Activated CD8-positive, alpha-beta T cell treated with anti-CD3 and anti-CD28 coated beads for 36 hours (primary cell): ENCODE measurements at regions not wholly inside any gene's neighbourhood (a gene's known extent, or its start where the extent isn't known, plus 50 kb on each side); places are given as distances from the start of the nearest gene placed in this dataset.

Experiments
- ATAC-seq: fragments of 200-7000 bp; cut with Tn5 transposase; one replicate; pipeline ENCODE4 v1.10.0; 2021; ENCODE audit warnings: mild to moderate bottlenecking, moderate library complexity
- CTCF ChIA-PET: fragments of 350-600 bp; sonication (Branson Sonifier 250); formaldehyde crosslinking; loops from one replicate; lab custom pipeline; 2021; ENCODE audit warnings: antibody characterized with exemption; lab: Charles Lee
- POLR2A ChIA-PET: fragments of 350-600 bp; sonication (Branson Sonifier 250); formaldehyde crosslinking; loops from one replicate; lab custom pipeline; 2021; ENCODE audit warnings: antibody characterized with exemption; lab: Charles Lee
- DNase-seq: peaks from one replicate; pipeline ENCODE4 v3.0.0-alpha.2; 2020
- H3K27ac Mint-ChIP-seq: one replicate; pipeline ENCODE4 v1.8.0; 2021; ENCODE audit warnings: mild to moderate bottlenecking, mixed read lengths
- H3K27me3 Mint-ChIP-seq: one replicate; pipeline ENCODE4 v1.8.0; 2021; ENCODE audit warnings: mixed read lengths
- H3K36me3 Mint-ChIP-seq: one replicate; pipeline ENCODE4 v1.8.0; 2021; ENCODE audit warnings: low read depth, mixed read lengths
- H3K4me1 Mint-ChIP-seq: one replicate; pipeline ENCODE4 v1.8.0; 2021; ENCODE audit warnings: low read depth, mixed read lengths
- H3K4me3 Mint-ChIP-seq: one replicate; pipeline ENCODE4 v1.8.0; 2021; ENCODE audit warnings: mild to moderate bottlenecking, moderate library complexity, mixed read lengths
- H3K9me3 Mint-ChIP-seq: one replicate; pipeline ENCODE4 v1.8.0; 2021; ENCODE audit warnings: mixed read lengths
- CTCF ChIP-seq: fragments of 200-600 bp; IDR thresholded peaks from one replicate; pipeline ENCODE4 v1.8.0; 2022; ENCODE audit warnings: antibody characterized with exemption, mild to moderate bottlenecking
- intact Hi-C: fragments of 100-400 bp; cut with micrococcal nuclease; formaldehyde crosslinking; loops from one replicate; pipeline ENCODE4 v1.10.0; 2022

GRCh38 chr3:194798486-194798885 lies 112.8 kb downstream of the FAM43A start:
- Mint-ChIP-seq H3K9me3 (peaks cover 12% of the 10 kb centered on the region), H3K27ac (no peak overlapping the region), H3K4me3 (no peak overlapping the region), H3K27me3 (no peaks in the 10 kb centered on the region), H3K4me1 (peaks cover 3% of the 10 kb centered on the region), H3K36me3 (peaks cover 8% of the 10 kb centered on the region)
- no peak for TF ChIP-seq CTCF
- POLR2A ChIA-PET: interaction anchor here (0.6 to 1.2 kb wide), 2 partner anchors 11 to 421 kb away, joined by 3 read pairs; no protein-coding TSS in a partner anchor
- DNase-seq (no peak), ATAC-seq (no peak)
- CTCF ChIA-PET: interaction anchor here (1.1 kb wide), 1 partner anchor 133 kb away, joined by 3 read pairs; no protein-coding TSS in a partner anchor
- intact Hi-C loops: no loop called here

GRCh38 chr3:194800002-194800401 lies 114.3 kb downstream of the FAM43A start:
- Mint-ChIP-seq H3K27me3 (peaks cover 3% of the 10 kb centered on the region), H3K36me3 (peaks cover 8% of the 10 kb centered on the region), H3K4me3 (no peak overlapping the region), H3K9me3 (peaks cover 12% of the 10 kb centered on the region), H3K27ac (no peak overlapping the region), H3K4me1 (no peaks in the 10 kb centered on the region)
- TF ChIP-seq CTCF: no peak
- DNase-seq: no peak
- ChIA-PET CTCF (no interaction called here), POLR2A (no interaction called here)
- ATAC-seq: no peak
- intact Hi-C loops: no loop called here

GRCh38 chr3:194801461-194802432 lies 116.1 kb downstream of the FAM43A start:
- ATAC-seq (no peak), DNase-seq (no peak)
- H3K9me3 Mint-ChIP-seq: no peaks in the 10 kb centered on the region
- intact Hi-C loops: no loop called here
- TF ChIP-seq CTCF: no peak
- no peaks in the 10 kb centered on the region for H3K36me3 Mint-ChIP-seq
- no peak overlapping the region for H3K27ac Mint-ChIP-seq
- H3K27me3 Mint-ChIP-seq: peaks cover 5% of the 10 kb centered on the region
- no peak overlapping the region for H3K4me3 Mint-ChIP-seq
- ChIA-PET POLR2A (no interaction called here), CTCF (interaction anchor here (1.8 kb wide), 1 partner anchor 119 kb away, joined by 5 read pairs; no protein-coding TSS in a partner anchor)
- no peaks in the 10 kb centered on the region for H3K4me1 Mint-ChIP-seq

- Mint-ChIP-seq H3K9me3 (no peaks in the 10 kb centered on the region), H3K4me3 (no peak overlapping the region), H3K27ac (no peak overlapping the region), H3K36me3 (no peaks in the 10 kb centered on the region), H3K27me3 (peaks cover 5% of the 10 kb centered on the region), H3K4me1 (no peaks in the 10 kb centered on the region)
- intact Hi-C loops: no loop called here
- CTCF ChIA-PET: interaction anchor here (0.9 to 1.0 kb wide), 2 partner anchors 122 to 302 kb away, joined by 3 read pairs; no protein-coding TSS in a partner anchor
- DNase-seq (no peak), ATAC-seq (no peak)
- POLR2A ChIA-PET: no interaction called here
- TF ChIP-seq CTCF: no peak
Measured at GRCh38 chr3:194804796-194805195, 119.1 kb downstream of the FAM43A start.

- Mint-ChIP-seq H3K4me3 (no peak overlapping the region), H3K9me3 (no peaks in the 10 kb centered on the region), H3K4me1 (no peaks in the 10 kb centered on the region), H3K27me3 (peaks cover 5% of the 10 kb centered on the region), H3K27ac (no peak overlapping the region), H3K36me3 (no peaks in the 10 kb centered on the region)
- ChIA-PET POLR2A (no interaction called here), CTCF (interaction anchor here (0.5 to 1.4 kb wide), 4 partner anchors 25 to 381 kb away, joined by 3 to 4 read pairs (median 4); no protein-coding TSS in a partner anchor)
- DNase-seq (no peak), ATAC-seq (no peak)
- TF ChIP-seq CTCF: no peak
- intact Hi-C loops: no loop called here
Measured at GRCh38 chr3:194805546-194805945, 119.9 kb downstream of the FAM43A start.
